ENCODE measurements at regions not wholly inside any gene's neighbourhood (a gene's known extent, or its start where the extent isn't known, plus 50 kb on each side); places are given as distances from the start of the nearest gene placed in this dataset.

DNA sequence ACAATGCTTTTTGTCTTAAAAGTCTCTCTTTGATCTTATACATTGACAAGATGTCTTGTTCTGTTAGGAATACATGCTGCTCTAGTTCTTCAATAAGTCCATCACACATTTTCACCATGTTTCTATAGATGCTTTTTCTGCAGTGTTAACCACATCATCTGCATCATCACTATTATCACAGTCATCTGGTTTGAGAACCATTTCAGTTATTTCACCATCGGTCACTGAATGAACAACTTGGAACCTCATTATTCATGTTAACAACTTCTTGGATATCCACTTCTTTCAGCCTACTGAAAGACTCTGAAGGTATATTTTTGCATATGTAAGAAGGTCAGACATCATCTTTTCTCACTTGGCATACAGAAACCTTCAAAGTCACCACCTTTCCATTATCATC lies 975.2 kb downstream of the STIM2 start:
- TF ChIP-seq, protein P1, sequence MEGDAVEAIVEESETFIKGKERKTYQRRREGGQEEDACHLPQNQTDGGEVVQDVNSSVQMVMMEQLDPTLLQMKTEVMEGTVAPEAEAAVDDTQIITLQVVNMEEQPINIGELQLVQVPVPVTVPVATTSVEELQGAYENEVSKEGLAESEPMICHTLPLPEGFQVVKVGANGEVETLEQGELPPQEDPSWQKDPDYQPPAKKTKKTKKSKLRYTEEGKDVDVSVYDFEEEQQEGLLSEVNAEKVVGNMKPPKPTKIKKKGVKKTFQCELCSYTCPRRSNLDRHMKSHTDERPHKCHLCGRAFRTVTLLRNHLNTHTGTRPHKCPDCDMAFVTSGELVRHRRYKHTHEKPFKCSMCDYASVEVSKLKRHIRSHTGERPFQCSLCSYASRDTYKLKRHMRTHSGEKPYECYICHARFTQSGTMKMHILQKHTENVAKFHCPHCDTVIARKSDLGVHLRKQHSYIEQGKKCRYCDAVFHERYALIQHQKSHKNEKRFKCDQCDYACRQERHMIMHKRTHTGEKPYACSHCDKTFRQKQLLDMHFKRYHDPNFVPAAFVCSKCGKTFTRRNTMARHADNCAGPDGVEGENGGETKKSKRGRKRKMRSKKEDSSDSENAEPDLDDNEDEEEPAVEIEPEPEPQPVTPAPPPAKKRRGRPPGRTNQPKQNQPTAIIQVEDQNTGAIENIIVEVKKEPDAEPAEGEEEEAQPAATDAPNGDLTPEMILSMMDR (conservative IDR thresholded peaks at IDR 0.05 in 1 of 2, IDR thresholded peaks at IDR 0.05 in 1 of 2; ENCODE audit: low read depth in 1 of 2, low read length in 2 of 2) = no peak
- no peak for TF ChIP-seq EZH2 (IDR thresholded peaks at IDR 0.05; ENCODE audit: low read length, missing control alignments)

Measured in fibroblast of lung (primary cell).